ENCODE measurements at regions not wholly inside any gene's neighbourhood (a gene's known extent, or its start where the extent isn't known, plus 50 kb on each side); places are given as distances from the start of the nearest gene placed in this dataset.
"Not testable (repeated sequence)": the region's sequence is repeated elsewhere in the genome, so short reads cannot be mapped to it uniquely, and the experiment has no call there.

DNA sequence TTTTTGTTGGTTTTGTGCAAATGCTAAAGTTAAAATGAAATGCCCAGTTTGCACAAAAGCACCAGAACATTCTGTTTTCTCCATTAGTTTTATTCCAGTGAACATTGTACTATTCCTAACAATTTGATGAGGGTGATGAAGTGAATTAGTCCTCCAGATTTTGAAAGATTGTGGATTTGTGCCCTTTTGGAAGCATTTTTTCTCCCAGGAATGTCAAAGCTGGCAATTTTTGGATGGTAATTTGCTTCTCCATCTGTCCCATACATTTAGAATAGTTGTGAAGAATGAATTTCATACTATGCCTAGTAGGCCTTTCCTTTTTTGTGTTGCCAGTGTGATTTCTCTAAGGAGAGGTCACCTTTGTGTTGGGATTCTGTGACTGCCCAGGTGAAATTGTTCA lies 797.2 kb downstream of the BCKDHB start:
- DNase-seq (ENCODE audit: low spot score): no peak
- TF ChIP-seq CTCF (IDR thresholded peaks at IDR 0.05; ENCODE audit: extremely low read depth, insufficient read depth, missing control alignments): no peak
- in situ Hi-C loops (cut with MboI; ENCODE audit: low pct_unique_long_range_greater_than_20kb, low sequenced_read_pairs, unreplicated experiment): no loop called here

DNA sequence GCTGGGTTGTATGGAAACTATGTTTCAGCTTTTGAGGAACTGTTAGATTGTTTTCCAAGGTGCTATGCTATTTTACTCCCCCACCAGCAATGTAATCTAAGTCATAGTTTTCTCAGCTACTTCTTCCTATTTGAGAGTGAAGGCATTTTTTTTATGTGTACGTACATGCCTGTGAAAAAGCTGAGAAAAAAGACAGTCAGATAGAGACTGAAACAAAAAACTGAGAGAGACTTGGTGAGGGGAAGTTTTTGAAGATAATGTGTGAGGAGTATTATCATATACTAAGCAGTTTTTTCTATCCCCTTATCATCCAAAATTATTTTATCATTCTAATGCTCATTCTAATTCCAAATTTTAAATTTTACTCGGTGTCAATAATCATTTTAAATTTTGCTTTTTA lies 780.0 kb downstream of the BCKDHB start:
- TF ChIP-seq CTCF (IDR thresholded peaks at IDR 0.05; ENCODE audit: extremely low read depth, insufficient read depth, missing control alignments): no peak
- in situ Hi-C loops (cut with MboI; ENCODE audit: low pct_unique_long_range_greater_than_20kb, low sequenced_read_pairs, unreplicated experiment): no loop called here
- no peak for DNase-seq (ENCODE audit: low spot score)

- no peak for TF ChIP-seq CTCF (IDR thresholded peaks at IDR 0.05; ENCODE audit: extremely low read depth, insufficient read depth, missing control alignments)
- in situ Hi-C loops (cut with MboI; ENCODE audit: low pct_unique_long_range_greater_than_20kb, low sequenced_read_pairs, unreplicated experiment): no loop called here
These were observed 766.5 kb downstream of the BCKDHB start for GRCh38 chr6:80872951-80873308.

GRCh38 chr6:80872199-80872950 lies 765.9 kb downstream of the BCKDHB start:
- in situ Hi-C loops (cut with MboI; ENCODE audit: low pct_unique_long_range_greater_than_20kb, low sequenced_read_pairs, unreplicated experiment): no loop called here
- no peak for TF ChIP-seq CTCF (IDR thresholded peaks at IDR 0.05; ENCODE audit: extremely low read depth, insufficient read depth, missing control alignments)

More at GRCh38 chr6:80872951-80873308, 766.5 kb downstream of the BCKDHB start:
- no peak for DNase-seq (ENCODE audit: low spot score)

DNA sequence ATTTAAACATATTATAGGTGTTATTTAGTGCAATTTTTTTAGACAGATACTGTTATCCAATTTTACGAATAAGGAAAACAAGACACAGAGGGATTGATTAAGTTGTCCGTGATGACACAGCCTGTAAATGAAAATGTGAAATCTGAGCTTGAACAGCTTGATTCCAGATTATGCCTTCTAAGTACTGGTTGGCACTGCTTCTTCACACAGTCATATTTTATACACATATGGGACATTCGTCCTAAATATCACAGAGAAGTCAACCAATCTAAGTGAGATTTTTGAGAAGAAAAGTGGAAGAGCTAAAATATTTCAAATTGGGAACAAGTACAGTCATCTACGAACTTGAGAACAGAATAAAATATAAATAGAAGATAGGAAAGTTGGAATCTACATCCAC lies 756.3 kb downstream of the BCKDHB start:
- no peak for DNase-seq (ENCODE audit: low spot score)
- no peak for TF ChIP-seq CTCF (IDR thresholded peaks at IDR 0.05; ENCODE audit: extremely low read depth, insufficient read depth, missing control alignments)
- in situ Hi-C loops (cut with MboI; ENCODE audit: low pct_unique_long_range_greater_than_20kb, low sequenced_read_pairs, unreplicated experiment): no loop called here

More at GRCh38 chr6:80872199-80872950, 765.9 kb downstream of the BCKDHB start:
- DNase-seq (ENCODE audit: low spot score): no peak

DNA sequence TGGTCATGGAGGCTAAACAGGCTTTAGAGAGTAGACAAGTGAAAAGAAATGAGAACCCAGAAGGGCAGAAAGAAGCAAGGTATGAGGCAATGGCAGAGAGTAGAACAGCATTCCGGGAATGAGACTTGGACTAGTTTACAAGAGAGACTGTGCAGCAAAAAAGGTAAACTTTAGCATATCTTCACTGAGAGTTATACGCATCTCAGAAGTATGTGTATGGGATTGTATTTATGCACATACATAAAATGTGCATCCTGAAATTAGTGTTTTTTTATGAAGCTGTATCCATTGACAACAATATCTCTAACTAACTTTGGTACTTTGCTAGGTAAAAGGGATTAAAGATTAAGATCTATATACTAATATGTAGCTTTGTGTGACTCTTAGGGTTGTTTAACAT lies 753.6 kb downstream of the BCKDHB start:
- in situ Hi-C loops (cut with MboI; ENCODE audit: low pct_unique_long_range_greater_than_20kb, low sequenced_read_pairs, unreplicated experiment): no loop called here
- DNase-seq (ENCODE audit: low spot score): no peak
- no peak for TF ChIP-seq CTCF (IDR thresholded peaks at IDR 0.05; ENCODE audit: extremely low read depth, insufficient read depth, missing control alignments)

DNA sequence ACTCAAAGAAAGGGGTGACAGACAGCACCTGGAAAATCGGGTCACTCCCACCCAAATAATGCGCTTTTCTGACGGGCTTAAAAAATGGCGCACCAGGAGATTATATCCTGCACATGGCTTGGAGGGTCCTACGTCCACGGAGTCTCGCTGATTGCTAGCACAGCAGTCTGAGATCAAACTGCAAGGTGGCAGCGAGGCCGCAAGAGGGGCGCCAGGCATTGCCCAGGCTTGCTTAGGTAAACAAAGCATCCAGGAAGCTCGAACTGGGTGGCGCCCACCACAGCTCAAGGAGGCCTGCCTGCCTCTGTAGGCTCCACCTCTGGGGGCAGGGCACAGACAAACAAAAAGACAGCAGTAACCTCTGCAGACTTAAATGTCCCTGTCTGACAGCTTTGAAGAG lies 741.5 kb downstream of the BCKDHB start:
- in situ Hi-C loops (cut with MboI; ENCODE audit: low pct_unique_long_range_greater_than_20kb, low sequenced_read_pairs, unreplicated experiment); DNase-seq (ENCODE audit: low spot score): not testable (repeated sequence)

Data from GM13977 (cell line).